Loucy (cell line): ENCODE measurements at regions not wholly inside any gene's neighbourhood (a gene's known extent, or its start where the extent isn't known, plus 50 kb on each side); places are given as distances from the start of the nearest gene placed in this dataset.

Experiments
- EZH2phosphoT487 ChIP-seq: fragments of 200-600 bp; IDR thresholded peaks from 2 replicates; pipeline ENCODE4 v1.6.1; 2018; ENCODE audit warnings: antibody characterized with exemption, mild to moderate bottlenecking, moderate library complexity, borderline replicate concordance
- TF ChIP-seq, protein P1 (sequence below): fragments of 200-600 bp; sonication (generic); conservative IDR thresholded peaks from 2 replicates; pipeline ENCODE4 v1.5.1; 2014; ENCODE audit warnings: mild to moderate bottlenecking, antibody characterized with exemption, low read length

GRCh38 chr2:19837235-19837766, 64.5 kb downstream of the TTC32 start:
- TF ChIP-seq, protein P1, sequence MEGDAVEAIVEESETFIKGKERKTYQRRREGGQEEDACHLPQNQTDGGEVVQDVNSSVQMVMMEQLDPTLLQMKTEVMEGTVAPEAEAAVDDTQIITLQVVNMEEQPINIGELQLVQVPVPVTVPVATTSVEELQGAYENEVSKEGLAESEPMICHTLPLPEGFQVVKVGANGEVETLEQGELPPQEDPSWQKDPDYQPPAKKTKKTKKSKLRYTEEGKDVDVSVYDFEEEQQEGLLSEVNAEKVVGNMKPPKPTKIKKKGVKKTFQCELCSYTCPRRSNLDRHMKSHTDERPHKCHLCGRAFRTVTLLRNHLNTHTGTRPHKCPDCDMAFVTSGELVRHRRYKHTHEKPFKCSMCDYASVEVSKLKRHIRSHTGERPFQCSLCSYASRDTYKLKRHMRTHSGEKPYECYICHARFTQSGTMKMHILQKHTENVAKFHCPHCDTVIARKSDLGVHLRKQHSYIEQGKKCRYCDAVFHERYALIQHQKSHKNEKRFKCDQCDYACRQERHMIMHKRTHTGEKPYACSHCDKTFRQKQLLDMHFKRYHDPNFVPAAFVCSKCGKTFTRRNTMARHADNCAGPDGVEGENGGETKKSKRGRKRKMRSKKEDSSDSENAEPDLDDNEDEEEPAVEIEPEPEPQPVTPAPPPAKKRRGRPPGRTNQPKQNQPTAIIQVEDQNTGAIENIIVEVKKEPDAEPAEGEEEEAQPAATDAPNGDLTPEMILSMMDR, result no peak
- no peak for TF ChIP-seq EZH2phosphoT487
